Activated T-helper 1 cell treated with anti-CD3 and anti-CD28 coated beads, Interleukin-12 subunit alpha, Interleukin-12 subunit beta, Interleukin-2, Interleukin-4 antibody, amounts not matched to agents 30 ng/mL and 10 ng/mL and 1 ng/mL, durations not matched to agents 14 hours and 24 hours and 36 hours (primary cell): ENCODE measurements at regions not wholly inside any gene's neighbourhood (a gene's known extent, or its start where the extent isn't known, plus 50 kb on each side); places are given as distances from the start of the nearest gene placed in this dataset.
"Not testable (repeated sequence)": the region's sequence is repeated elsewhere in the genome, so short reads cannot be mapped to it uniquely, and the experiment has no call there.

ENCODE experiments used
- DNase-seq: peaks from one replicate; pipeline ENCODE4 v3.0.0; 2021; ENCODE audit warnings: low spot score
- H3K27ac Mint-ChIP-seq: one replicate; pipeline ENCODE4 v1.8.0; 2021; ENCODE audit warnings: mild to moderate bottlenecking, mixed read lengths
- H3K27me3 Mint-ChIP-seq: one replicate; pipeline ENCODE4 v1.8.0; 2022; ENCODE audit warnings: mild to moderate bottlenecking, moderate library complexity, mixed read lengths; ENCODE audit not compliant: insufficient read depth
- H3K36me3 Mint-ChIP-seq: one replicate; pipeline ENCODE4 v1.8.0; 2021; ENCODE audit warnings: low read depth, mixed read lengths
- H3K4me1 Mint-ChIP-seq: one replicate; pipeline ENCODE4 v1.8.0; 2021; ENCODE audit warnings: low read depth, mixed read lengths
- H3K4me3 Mint-ChIP-seq: one replicate; pipeline ENCODE4 v1.8.0; 2021; ENCODE audit warnings: mild to moderate bottlenecking, moderate library complexity, mixed read lengths
- H3K9me3 Mint-ChIP-seq: one replicate; pipeline ENCODE4 v1.8.0; 2021; ENCODE audit warnings: mixed read lengths
- intact Hi-C: fragments of 100-400 bp; cut with micrococcal nuclease; formaldehyde crosslinking; loops from one replicate; pipeline ENCODE4 v1.15.1; 2024

- no peak overlapping the region for H3K4me3 Mint-ChIP-seq
- no peaks in the 10 kb centered on the region for H3K4me1 Mint-ChIP-seq
- DNase-seq = no peak
- H3K9me3 Mint-ChIP-seq = no peaks in the 10 kb centered on the region
- intact Hi-C loops = no loop called here
- H3K36me3 Mint-ChIP-seq = no peaks in the 10 kb centered on the region
- H3K27ac Mint-ChIP-seq = no peak overlapping the region
- H3K27me3 Mint-ChIP-seq = peaks cover 4% of the 10 kb centered on the region
These were observed 103.3 kb downstream of the TEX13C start for GRCh38 chrX:125422986-125423385.

GRCh38 chrX:125424536-125424935 is 104.9 kb downstream of the TEX13C start:
- Mint-ChIP-seq H3K36me3 (no peaks in the 10 kb centered on the region), H3K4me3 (no peak overlapping the region), H3K27me3 (peaks cover 2% of the 10 kb centered on the region), H3K4me1 (no peaks in the 10 kb centered on the region), H3K9me3 (no peaks in the 10 kb centered on the region), H3K27ac (no peak overlapping the region)
- intact Hi-C loops = no loop called here
- DNase-seq = no peak

- H3K4me1 Mint-ChIP-seq = no peaks in the 10 kb centered on the region
- DNase-seq = no peak
- H3K36me3 Mint-ChIP-seq = no peaks in the 10 kb centered on the region
- intact Hi-C loops = no loop called here
- no peak overlapping the region for H3K27ac Mint-ChIP-seq
- no peaks in the 10 kb centered on the region for H3K27me3 Mint-ChIP-seq
- no peak overlapping the region for H3K4me3 Mint-ChIP-seq
- H3K9me3 Mint-ChIP-seq = no peaks in the 10 kb centered on the region
These were observed 117.2 kb downstream of the TEX13C start for GRCh38 chrX:125436855-125437254.

- H3K36me3 Mint-ChIP-seq = no peaks in the 10 kb centered on the region
- no peak overlapping the region for H3K4me3 Mint-ChIP-seq
- intact Hi-C loops = no loop called here
- H3K27ac Mint-ChIP-seq = no peak overlapping the region
- no peaks in the 10 kb centered on the region for H3K4me1 Mint-ChIP-seq
- no peaks in the 10 kb centered on the region for H3K9me3 Mint-ChIP-seq
- no peak for DNase-seq
- no peaks in the 10 kb centered on the region for H3K27me3 Mint-ChIP-seq
These were observed 119.7 kb downstream of the TEX13C start for GRCh38 chrX:125439194-125439849.

GRCh38 chrX:125444659-125445058 is 125.0 kb downstream of the TEX13C start:
- Mint-ChIP-seq H3K4me1 (no peaks in the 10 kb centered on the region), H3K27ac (no peak overlapping the region), H3K9me3 (no peaks in the 10 kb centered on the region), H3K4me3 (no peak overlapping the region), H3K36me3 (no peaks in the 10 kb centered on the region), H3K27me3 (no peaks in the 10 kb centered on the region)
- intact Hi-C loops = no loop called here
- DNase-seq = no peak

GRCh38 chrX:125475482-125475881 is 155.8 kb downstream of the TEX13C start:
- no peak overlapping the region for H3K4me3 Mint-ChIP-seq
- intact Hi-C loops = no loop called here
- no peaks in the 10 kb centered on the region for H3K36me3 Mint-ChIP-seq
- no peaks in the 10 kb centered on the region for H3K4me1 Mint-ChIP-seq
- H3K27me3 Mint-ChIP-seq = no peaks in the 10 kb centered on the region
- no peaks in the 10 kb centered on the region for H3K9me3 Mint-ChIP-seq
- no peak overlapping the region for H3K27ac Mint-ChIP-seq
- no peak for DNase-seq

GRCh38 chrX:125492439-125492838 is 172.8 kb downstream of the TEX13C start:
- H3K27ac Mint-ChIP-seq = no peak overlapping the region
- DNase-seq = no peak
- no peaks in the 10 kb centered on the region for H3K4me1 Mint-ChIP-seq
- H3K4me3 Mint-ChIP-seq = no peak overlapping the region
- H3K27me3 Mint-ChIP-seq = no peaks in the 10 kb centered on the region
- no peaks in the 10 kb centered on the region for H3K9me3 Mint-ChIP-seq
- H3K36me3 Mint-ChIP-seq = no peaks in the 10 kb centered on the region
- intact Hi-C loops = no loop called here

GRCh38 chrX:125493004-125493403 is 173.3 kb downstream of the TEX13C start:
- intact Hi-C loops, DNase-seq, H3K9me3 Mint-ChIP-seq, H3K4me3 Mint-ChIP-seq, H3K4me1 Mint-ChIP-seq, H3K27me3 Mint-ChIP-seq, H3K27ac Mint-ChIP-seq, H3K36me3 Mint-ChIP-seq: not testable (repeated sequence)

GRCh38 chrX:125497667-125498066 is 178.0 kb downstream of the TEX13C start:
- Mint-ChIP-seq H3K36me3 (no peaks in the 10 kb centered on the region), H3K9me3 (no peaks in the 10 kb centered on the region), H3K27ac (no peak overlapping the region), H3K27me3 (no peaks in the 10 kb centered on the region), H3K4me1 (no peaks in the 10 kb centered on the region), H3K4me3 (no peak overlapping the region)
- DNase-seq = no peak
- intact Hi-C loops = no loop called here

GRCh38 chrX:125503769-125504168 is 184.1 kb downstream of the TEX13C start:
- no peaks in the 10 kb centered on the region for H3K27me3 Mint-ChIP-seq
- H3K36me3 Mint-ChIP-seq = no peaks in the 10 kb centered on the region

GRCh38 chrX:125505207-125505606 is 185.5 kb downstream of the TEX13C start:
- H3K36me3 Mint-ChIP-seq = no peaks in the 10 kb centered on the region
- H3K4me1 Mint-ChIP-seq = no peaks in the 10 kb centered on the region
- intact Hi-C loops = no loop called here
- no peak overlapping the region for H3K4me3 Mint-ChIP-seq
- no peak overlapping the region for H3K27ac Mint-ChIP-seq
- DNase-seq = no peak
- H3K27me3 Mint-ChIP-seq = no peaks in the 10 kb centered on the region
- H3K9me3 Mint-ChIP-seq = no peaks in the 10 kb centered on the region

More at GRCh38 chrX:125503769-125504168, 184.1 kb downstream of the TEX13C start:
- DNase-seq = no peak
- H3K9me3 Mint-ChIP-seq = no peaks in the 10 kb centered on the region
- intact Hi-C loops = no loop called here
- no peak overlapping the region for H3K27ac Mint-ChIP-seq
- H3K4me1 Mint-ChIP-seq = no peaks in the 10 kb centered on the region
- H3K4me3 Mint-ChIP-seq = no peak overlapping the region

GRCh38 chrX:125507119-125507518 is 187.4 kb downstream of the TEX13C start:
- no peak overlapping the region for H3K27ac Mint-ChIP-seq
- H3K4me3 Mint-ChIP-seq = no peak overlapping the region
- no peaks in the 10 kb centered on the region for H3K9me3 Mint-ChIP-seq
- no peaks in the 10 kb centered on the region for H3K27me3 Mint-ChIP-seq
- intact Hi-C loops = no loop called here
- no peak for DNase-seq
- H3K36me3 Mint-ChIP-seq = no peaks in the 10 kb centered on the region
- no peaks in the 10 kb centered on the region for H3K4me1 Mint-ChIP-seq

GRCh38 chrX:125520029-125520428 is 200.4 kb downstream of the TEX13C start:
- Mint-ChIP-seq H3K4me3 (no peak overlapping the region), H3K27me3 (no peaks in the 10 kb centered on the region), H3K9me3 (no peaks in the 10 kb centered on the region), H3K27ac (no peak overlapping the region), H3K36me3 (no peaks in the 10 kb centered on the region), H3K4me1 (no peaks in the 10 kb centered on the region)
- no peak for DNase-seq
- intact Hi-C loops = no loop called here

- no peak overlapping the region for H3K27ac Mint-ChIP-seq
- H3K4me1 Mint-ChIP-seq = no peaks in the 10 kb centered on the region
- H3K36me3 Mint-ChIP-seq = no peaks in the 10 kb centered on the region
- H3K9me3 Mint-ChIP-seq = no peaks in the 10 kb centered on the region
- intact Hi-C loops = no loop called here
- no peak for DNase-seq
- H3K4me3 Mint-ChIP-seq = no peak overlapping the region
- no peaks in the 10 kb centered on the region for H3K27me3 Mint-ChIP-seq
These were observed 203.1 kb downstream of the TEX13C start for GRCh38 chrX:125522752-125523151.
